K562 (cell line): ENCODE measurements at regions not wholly inside any gene's neighbourhood (a gene's known extent, or its start where the extent isn't known, plus 50 kb on each side); places are given as distances from the start of the nearest gene placed in this dataset.

Source experiments
- ATAC-seq: fragments of 200-7000 bp; cut with Tn5 transposase; 3 replicates; pipeline ENCODE4 v1.9.1; 2020; ENCODE audit warnings: moderate library complexity
- BruUV-seq: library from RNA; stranded (reverse); fragments of 400-500 nt; replicated peaks from 2 replicates; lab custom pipeline; 2021; lab: Mats Ljungman, UMichigan
- CTCF ChIA-PET: fragments of 300-600 bp; formaldehyde crosslinking; extraction: SDS; loops from one replicate; lab custom pipeline; 2021; ENCODE audit warnings: low intra/inter-chr PET ratio; lab: Yijun Ruan, JAX
- POLR2A ChIA-PET: fragments of 300-600, 350-650 bp; sonication (Branson Sonifier 250); formaldehyde crosslinking; extraction: SDS; loops from one replicate; lab custom pipeline; 2021; ENCODE audit warnings: antibody characterized with exemption, inconsistent platforms; lab: Yijun Ruan, JAX
- DNase-seq, 4 experiments: peaks; one replicate each; pipeline versions ENCODE4 v3.0.0 to v3.0.0-alpha.2; 2011 to 2018; ENCODE audit warnings: low spot score in 3 of 4, mixed read lengths in 3 of 4; ENCODE audit errors: extremely low read depth in 1 of 4
- FAIRE-seq: peaks from 2 replicates; lab custom pipeline; 2011; peaks lifted over from hg19 to GRCh38; lab: Jason Lieb, UNC
- H2AFZ ChIP-seq: 2 replicates; pipeline ENCODE4 v1.6.0; 2011; ENCODE audit warnings: low read depth, low read length, control low read depth, inconsistent platforms
- H3K27ac ChIP-seq: fragments of 200-600 bp; 3 replicates; pipeline ENCODE4 v1.8.0; 2011; ENCODE audit warnings: low read depth, mild to moderate bottlenecking, control low read depth, inconsistent platforms, low read length, moderate library complexity, mixed read lengths; ENCODE audit errors: extremely low read depth
- H3K27me3 ChIP-seq, 2 experiments: fragments of 300-600 bp in 1 of 2; 2 replicates in 1 of 2; 3 replicates in 1 of 2; pipeline versions ENCODE4 v1.6.0 to v1.8.0; 2011; ENCODE audit warnings: inconsistent platforms in 2 of 2, low read length in 2 of 2, mild to moderate bottlenecking in 1 of 2, mixed read lengths in 1 of 2, moderate library complexity in 1 of 2; ENCODE audit not compliant: control insufficient read depth in 2 of 2, insufficient read depth in 2 of 2
- H3K36me3 ChIP-seq: fragments of 300-600 bp; 3 replicates; pipeline ENCODE4 v1.8.0; 2011; ENCODE audit warnings: mild to moderate bottlenecking, low read length, inconsistent platforms; ENCODE audit not compliant: control insufficient read depth, insufficient read depth
- H3K4me1 ChIP-seq, 2 experiments: fragments of 200-600 bp in 1 of 2; replicated peaks in 1 of 2; 2 replicates in 1 of 2; 3 replicates in 1 of 2; pipeline versions ENCODE4 v1.5.1 to v1.8.0; 2011; ENCODE audit warnings: inconsistent platforms in 2 of 2, low read length in 2 of 2, mild to moderate bottlenecking in 1 of 2, mixed read lengths in 1 of 2, moderate library complexity in 1 of 2; ENCODE audit not compliant: control insufficient read depth in 2 of 2, insufficient read depth in 2 of 2
- H3K4me2 ChIP-seq: 2 replicates; pipeline ENCODE4 v1.6.1; 2011; ENCODE audit warnings: low read length, control low read depth, inconsistent platforms, mixed read lengths; ENCODE audit not compliant: insufficient read depth
- H3K4me3 ChIP-seq: fragments of 200-600 bp; sonication (generic), shearing (Covaris generic); 2 replicates; pipeline ENCODE4 v1.5.1; 2016; ENCODE audit warnings: control low read depth, inconsistent platforms
- H3K79me2 ChIP-seq: fragments of 200-600 bp; 3 replicates; pipeline ENCODE4 v1.8.0; 2011; ENCODE audit warnings: low read length, inconsistent platforms; ENCODE audit not compliant: control insufficient read depth, insufficient read depth
- H3K9ac ChIP-seq, 2 experiments: 2 replicates each; pipeline versions ENCODE4 v1.6.0 to v1.6.1; 2011; ENCODE audit warnings: low read depth in 2 of 2, low read length in 2 of 2, control low read depth in 1 of 2, inconsistent platforms in 1 of 2, mild to moderate bottlenecking in 1 of 2, mixed read lengths in 1 of 2; ENCODE audit not compliant: insufficient read depth in 1 of 2
- H3K9me1 ChIP-seq: one replicate; pipeline ENCODE4 v1.6.0; 2011; ENCODE audit warnings: inconsistent platforms, mild to moderate bottlenecking, low read length, moderate library complexity; ENCODE audit not compliant: control insufficient read depth, insufficient read depth
- H3K9me3 ChIP-seq: replicated peaks from 2 replicates; pipeline ENCODE4 v1.5.1; 2011; ENCODE audit warnings: low read depth, low read length, inconsistent platforms; ENCODE audit not compliant: control insufficient read depth, insufficient read depth
- H4K20me1 ChIP-seq: replicated peaks from 2 replicates; pipeline ENCODE4 v1.6.1; 2011; ENCODE audit warnings: low read length, inconsistent platforms, mixed read lengths; ENCODE audit not compliant: control insufficient read depth, insufficient read depth
- BCL6 ChIP-seq: fragments of 250-450 bp; sonication (Bioruptor Pico); IDR thresholded peaks from 2 replicates; pipeline ENCODE4 v1.4.0; 2020
- CAMTA2 ChIP-seq: fragments of 250-450 bp; sonication (Bioruptor Pico); conservative IDR thresholded peaks from 2 replicates; pipeline ENCODE4 v1.5.1; 2022
- CBX2 ChIP-seq: fragments of 200-600 bp; sonication (generic); IDR thresholded peaks from one replicate; pipeline ENCODE4 v1.6.1; 2012; ENCODE audit warnings: mild to moderate bottlenecking, low read length, inconsistent platforms; ENCODE audit not compliant: insufficient read depth, poor library complexity, severe bottlenecking
- GTF2E2 ChIP-seq: fragments of 200-800 bp; sonication (Bioruptor generic); IDR thresholded peaks from 2 replicates; pipeline ENCODE4 v1.6.1; 2016; ENCODE audit warnings: missing genetic modification characterization, missing compliant biosample characterization
- MYC ChIP-seq, 2 experiments: fragments of 250-450 bp in 1 of 2; sonication (Bioruptor Pico) in 1 of 2; IDR thresholded peaks; 2 replicates each; pipeline versions ENCODE4 v1.5.1 to v1.6.1; 2012 to 2021; ENCODE audit warnings: low read depth in 2 of 2, borderline replicate concordance in 1 of 2, improper control_type of control experiment in 1 of 2, low read length in 1 of 2, mild to moderate bottlenecking in 1 of 2, moderate library complexity in 1 of 2
- NFRKB ChIP-seq: fragments of 450-650 bp; IDR thresholded peaks from 2 replicates; pipeline ENCODE4 v1.6.1; 2016; ENCODE audit warnings: low read depth
- PHF20 ChIP-seq: fragments of 450-650 bp; IDR thresholded peaks from 2 replicates; pipeline ENCODE4 v1.6.1; 2018; ENCODE audit not compliant: partially characterized antibody
- PURB ChIP-seq: sonication (generic); formaldehyde crosslinking; IDR thresholded peaks from 2 replicates; pipeline ENCODE4 v1.9.0; 2021; ENCODE audit warnings: low read depth, mild to moderate bottlenecking, missing genetic modification reagents
- RFX7 ChIP-seq: fragments of 250-450 bp; sonication (Bioruptor Pico); IDR thresholded peaks from 2 replicates; pipeline ENCODE4 v1.5.1; 2021; ENCODE audit warnings: mild to moderate bottlenecking
- SETDB1 ChIP-seq: IDR thresholded peaks from one replicate; pipeline ENCODE4 v1.6.1; 2012; ENCODE audit warnings: low read length, control low read depth, inconsistent platforms
- SIX5 ChIP-seq, 2 experiments: IDR thresholded peaks; 2 replicates each; pipeline ENCODE4 v1.6.1; 2011; ENCODE audit warnings: low read length in 2 of 2, borderline replicate concordance in 1 of 2, low read depth in 1 of 2, mild to moderate bottlenecking in 1 of 2, moderate library complexity in 1 of 2; ENCODE audit not compliant: insufficient read depth in 1 of 2
- SRSF3 ChIP-seq: fragments of 200-400 bp; formaldehyde crosslinking; IDR thresholded peaks from 2 replicates; pipeline ENCODE4 v1.6.1; 2016; ENCODE audit warnings: mild to moderate bottlenecking, low read length, moderate library complexity; ENCODE audit not compliant: insufficient read depth
- TARDBP ChIP-seq: fragments of 450-650 bp; IDR thresholded peaks from 2 replicates; pipeline ENCODE4 v1.6.1; 2016
- ZNF408 ChIP-seq: fragments of 250-450 bp; sonication (Bioruptor Pico); IDR thresholded peaks from 2 replicates; pipeline ENCODE4 v1.4.0; 2020; ENCODE audit warnings: low read depth, mild to moderate bottlenecking, moderate library complexity
- ZNF445 ChIP-seq: fragments of 250-450 bp; sonication (Bioruptor Pico); IDR thresholded peaks from 2 replicates; pipeline ENCODE4 v1.4.0; 2020; ENCODE audit warnings: low read depth, mild to moderate bottlenecking, moderate library complexity
- WGBS: fragments of 100-300 bp; shearing (Covaris generic); methylation state at CpG from one replicate; pipeline ENCODE4 v1.1.6; 2016; ENCODE audit warnings: low coverage, mixed read lengths; ENCODE audit not compliant: insufficient coverage; ENCODE audit errors: missing lambda C conversion rate; 5-methylcytosine and 5-hydroxymethylcytosine counted together
- in situ Hi-C: fragments of 300-500 bp; cut with MboI; formaldehyde crosslinking; loops from 4 replicates; pipeline ENCODE4 v1.15.0; 2018; ENCODE audit warnings: inconsistent platforms, mixed read lengths
- intact Hi-C: fragments of 100-400 bp; cut with micrococcal nuclease; formaldehyde crosslinking; loops from 2 replicates; pipeline ENCODE4 v1.14.2; 2022
- TF ChIP-seq, protein P1 (sequence below): sonication (generic); formaldehyde crosslinking; IDR thresholded peaks from 2 replicates; pipeline ENCODE4 v1.9.0; 2022; ENCODE audit warnings: mild to moderate bottlenecking, missing genetic modification reagents
- TF ChIP-seq, protein P2 (sequence below): fragments of 250-450 bp; sonication (Bioruptor Pico); IDR thresholded peaks from 2 replicates; pipeline ENCODE4 v1.8.0; 2021; ENCODE audit warnings: borderline replicate concordance, mild to moderate bottlenecking, moderate library complexity; ENCODE audit not compliant: poor library complexity, severe bottlenecking
- TF ChIP-seq, protein P3 (sequence below): sonication (generic); formaldehyde crosslinking; IDR thresholded peaks from 2 replicates; pipeline ENCODE4 v1.8.0; 2022; ENCODE audit warnings: mild to moderate bottlenecking, missing genetic modification reagents
- TF ChIP-seq, protein P4 (sequence below): fragments of 450-650 bp; formaldehyde crosslinking; IDR thresholded peaks from 2 replicates; pipeline ENCODE4 v1.4.0; 2020; ENCODE audit warnings: mild to moderate bottlenecking

DNA sequence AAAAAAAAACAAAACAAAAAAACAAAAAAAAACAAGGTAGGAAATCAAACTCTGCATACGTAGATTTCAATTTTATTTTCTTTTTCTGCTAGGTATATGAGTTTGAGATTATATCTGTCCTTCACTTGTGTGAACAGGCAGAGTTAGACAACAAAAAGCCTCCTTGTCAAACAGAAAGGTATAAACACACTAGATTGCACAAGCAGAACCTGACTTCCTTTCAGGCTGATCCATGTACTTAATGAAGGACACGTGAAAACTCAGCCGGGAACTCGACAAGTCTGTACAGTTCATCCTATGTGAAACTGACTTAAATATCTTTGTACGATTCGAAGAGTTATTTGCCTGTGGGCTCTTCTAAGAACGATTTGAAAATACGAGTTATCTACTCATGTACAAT lies 254.1 kb downstream of the ARL4A start:
- no peak overlapping the region for H3K4me2 ChIP-seq

More for the DNA sequence above, 254.1 kb downstream of the ARL4A start:
- Histone ChIP-seq H3K9ac (no peak overlapping the region), H2AFZ (no peak overlapping the region), H3K79me2 (no peaks in the 10 kb centered on the region), H3K27me3 (no peaks in the 10 kb centered on the region), H3K9me3 (peaks cover 2% of the 10 kb centered on the region; the same call in 1 of the 2 replicates), H3K27ac (no peak overlapping the region), H3K36me3 (no peaks in the 10 kb centered on the region), H3K4me1 (no peaks in the 10 kb centered on the region), H3K4me3 (no peak overlapping the region), H4K20me1 (no peaks in the 10 kb centered on the region), H3K9me1 (no peaks in the 10 kb centered on the region)
- ChIA-PET CTCF (no interaction called here), POLR2A (no interaction called here)
- no peak for ATAC-seq
- no peak for DNase-seq
- in situ Hi-C loops, result no loop called here
- no peak for TF ChIP-seq SIX5 (IDR thresholded peaks at IDR 0.05; ENCODE audit: borderline replicate concordance in 1 of 2, insufficient read depth in 1 of 2, low read depth in 1 of 2, low read length in 2 of 2)
- no peak for TF ChIP-seq RFX7 (CRISPR knock-in tag)
- TF ChIP-seq, protein P1, sequence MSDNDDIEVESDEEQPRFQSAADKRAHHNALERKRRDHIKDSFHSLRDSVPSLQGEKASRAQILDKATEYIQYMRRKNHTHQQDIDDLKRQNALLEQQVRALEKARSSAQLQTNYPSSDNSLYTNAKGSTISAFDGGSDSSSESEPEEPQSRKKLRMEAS (CRISPR knock-in tag), result no peak
- TF ChIP-seq BCL6 (CRISPR knock-in tag), result no peak
- TF ChIP-seq, protein P2, sequence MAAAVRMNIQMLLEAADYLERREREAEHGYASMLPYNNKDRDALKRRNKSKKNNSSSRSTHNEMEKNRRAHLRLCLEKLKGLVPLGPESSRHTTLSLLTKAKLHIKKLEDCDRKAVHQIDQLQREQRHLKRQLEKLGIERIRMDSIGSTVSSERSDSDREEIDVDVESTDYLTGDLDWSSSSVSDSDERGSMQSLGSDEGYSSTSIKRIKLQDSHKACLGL (CRISPR knock-in tag), result no peak
- no peak for TF ChIP-seq PHF20
- TF ChIP-seq SRSF3, result no peak
- TF ChIP-seq TARDBP, result no peak
- no peak for TF ChIP-seq GTF2E2 (tag)
- TF ChIP-seq ZNF445, result no peak
- no peak for TF ChIP-seq CBX2
- TF ChIP-seq MYC (IDR thresholded peaks at IDR 0.05; ENCODE audit: low read depth, low read length), result no peak
- TF ChIP-seq MYC (CRISPR knock-in tag; IDR thresholded peaks at IDR 0.05; ENCODE audit: borderline replicate concordance, low read depth), result no peak
- no peak for TF ChIP-seq ZNF408 (CRISPR knock-in tag)
- TF ChIP-seq SETDB1, result no peak
- TF ChIP-seq PURB (CRISPR knock-in tag), result no peak
- no peak for TF ChIP-seq NFRKB
- no peak for TF ChIP-seq CAMTA2 (CRISPR knock-in tag)
- TF ChIP-seq, protein P3, sequence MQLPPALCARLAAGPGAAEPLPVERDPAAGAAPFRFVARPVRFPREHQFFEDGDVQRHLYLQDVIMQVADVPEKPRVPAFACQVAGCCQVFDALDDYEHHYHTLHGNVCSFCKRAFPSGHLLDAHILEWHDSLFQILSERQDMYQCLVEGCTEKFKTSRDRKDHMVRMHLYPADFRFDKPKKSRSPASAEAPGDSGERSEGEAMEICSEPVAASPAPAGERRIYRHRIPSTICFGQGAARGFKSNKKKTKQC (CRISPR knock-in tag), result no peak
- TF ChIP-seq, protein P4, sequence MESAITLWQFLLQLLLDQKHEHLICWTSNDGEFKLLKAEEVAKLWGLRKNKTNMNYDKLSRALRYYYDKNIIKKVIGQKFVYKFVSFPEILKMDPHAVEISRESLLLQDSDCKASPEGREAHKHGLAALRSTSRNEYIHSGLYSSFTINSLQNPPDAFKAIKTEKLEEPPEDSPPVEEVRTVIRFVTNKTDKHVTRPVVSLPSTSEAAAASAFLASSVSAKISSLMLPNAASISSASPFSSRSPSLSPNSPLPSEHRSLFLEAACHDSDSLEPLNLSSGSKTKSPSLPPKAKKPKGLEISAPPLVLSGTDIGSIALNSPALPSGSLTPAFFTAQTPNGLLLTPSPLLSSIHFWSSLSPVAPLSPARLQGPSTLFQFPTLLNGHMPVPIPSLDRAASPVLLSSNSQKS, result no peak
- 80% methylated on average over 8 of the region's 8 CpGs for WGBS
- no TSS peak for BruUV-seq
- intact Hi-C loops, result no loop called here
- no peak for FAIRE-seq
